ENCODE measurements at regions not wholly inside any gene's neighbourhood (a gene's known extent, or its start where the extent isn't known, plus 50 kb on each side); places are given as distances from the start of the nearest gene placed in this dataset.

DNA sequence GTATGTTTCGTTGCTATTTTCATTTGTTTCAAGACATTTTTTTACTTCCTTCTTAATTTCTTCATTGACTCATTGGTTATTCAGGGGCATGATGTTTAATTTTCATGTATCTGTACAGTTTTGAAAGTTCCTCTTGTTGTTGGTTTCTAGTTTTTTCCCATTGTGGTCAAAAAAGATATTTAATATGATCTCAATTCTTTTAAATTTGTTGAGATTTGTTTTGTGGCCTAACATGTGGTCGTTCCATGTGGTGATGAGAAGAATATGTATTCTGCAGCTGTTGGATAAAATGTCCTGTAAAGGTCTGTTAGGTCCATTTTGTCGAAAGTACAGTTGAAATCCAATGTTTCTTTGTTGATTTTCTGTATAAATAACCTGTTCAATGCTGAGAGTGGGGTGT, 110.3 kb upstream of the MAP4K4 start:
- Histone ChIP-seq H3K27ac (ENCODE audit: low read length) (no peak overlapping the region), H3K4me1 (ENCODE audit: control insufficient read depth, insufficient read depth, low read length) (no peaks in the 10 kb centered on the region), H3K36me3 (ENCODE audit: control insufficient read depth, insufficient read depth, low read length) (no peaks in the 10 kb centered on the region), H3K4me3 (ENCODE audit: low read depth in 2 of 2, low read length in 2 of 2) (no peak overlapping the region), H3K9me3 (ENCODE audit: control insufficient read depth, insufficient read depth, low read depth, low read length) (no peaks in the 10 kb centered on the region), H3K27me3 (ENCODE audit: control insufficient read depth, insufficient read depth, low read length) (0 out of 2 replicates have a peak, but pooled peaks cover 3% of the 10 kb centered on the region)
- intact Hi-C loops (cut with micrococcal nuclease; ENCODE audit: unreplicated experiment) = no loop called here
- TF ChIP-seq SIN3A (IDR thresholded peaks at IDR 0.05; ENCODE audit: borderline replicate concordance, insufficient read depth, low read depth, low read length) (no peak), POLR2AphosphoS5 (IDR thresholded peaks at IDR 0.05; ENCODE audit: low read depth, low read length) (no peak), TCF7L2 (IDR thresholded peaks at IDR 0.05; ENCODE audit: low read depth, low read length) (no peak)
- TF ChIP-seq, protein P1, sequence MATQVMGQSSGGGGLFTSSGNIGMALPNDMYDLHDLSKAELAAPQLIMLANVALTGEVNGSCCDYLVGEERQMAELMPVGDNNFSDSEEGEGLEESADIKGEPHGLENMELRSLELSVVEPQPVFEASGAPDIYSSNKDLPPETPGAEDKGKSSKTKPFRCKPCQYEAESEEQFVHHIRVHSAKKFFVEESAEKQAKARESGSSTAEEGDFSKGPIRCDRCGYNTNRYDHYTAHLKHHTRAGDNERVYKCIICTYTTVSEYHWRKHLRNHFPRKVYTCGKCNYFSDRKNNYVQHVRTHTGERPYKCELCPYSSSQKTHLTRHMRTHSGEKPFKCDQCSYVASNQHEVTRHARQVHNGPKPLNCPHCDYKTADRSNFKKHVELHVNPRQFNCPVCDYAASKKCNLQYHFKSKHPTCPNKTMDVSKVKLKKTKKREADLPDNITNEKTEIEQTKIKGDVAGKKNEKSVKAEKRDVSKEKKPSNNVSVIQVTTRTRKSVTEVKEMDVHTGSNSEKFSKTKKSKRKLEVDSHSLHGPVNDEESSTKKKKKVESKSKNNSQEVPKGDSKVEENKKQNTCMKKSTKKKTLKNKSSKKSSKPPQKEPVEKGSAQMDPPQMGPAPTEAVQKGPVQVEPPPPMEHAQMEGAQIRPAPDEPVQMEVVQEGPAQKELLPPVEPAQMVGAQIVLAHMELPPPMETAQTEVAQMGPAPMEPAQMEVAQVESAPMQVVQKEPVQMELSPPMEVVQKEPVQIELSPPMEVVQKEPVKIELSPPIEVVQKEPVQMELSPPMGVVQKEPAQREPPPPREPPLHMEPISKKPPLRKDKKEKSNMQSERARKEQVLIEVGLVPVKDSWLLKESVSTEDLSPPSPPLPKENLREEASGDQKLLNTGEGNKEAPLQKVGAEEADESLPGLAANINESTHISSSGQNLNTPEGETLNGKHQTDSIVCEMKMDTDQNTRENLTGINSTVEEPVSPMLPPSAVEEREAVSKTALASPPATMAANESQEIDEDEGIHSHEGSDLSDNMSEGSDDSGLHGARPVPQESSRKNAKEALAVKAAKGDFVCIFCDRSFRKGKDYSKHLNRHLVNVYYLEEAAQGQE (IDR thresholded peaks at IDR 0.05; ENCODE audit: insufficient read depth in 1 of 2, low read depth in 2 of 2, low read length in 1 of 2) = no peak
- TF ChIP-seq, protein P2, sequence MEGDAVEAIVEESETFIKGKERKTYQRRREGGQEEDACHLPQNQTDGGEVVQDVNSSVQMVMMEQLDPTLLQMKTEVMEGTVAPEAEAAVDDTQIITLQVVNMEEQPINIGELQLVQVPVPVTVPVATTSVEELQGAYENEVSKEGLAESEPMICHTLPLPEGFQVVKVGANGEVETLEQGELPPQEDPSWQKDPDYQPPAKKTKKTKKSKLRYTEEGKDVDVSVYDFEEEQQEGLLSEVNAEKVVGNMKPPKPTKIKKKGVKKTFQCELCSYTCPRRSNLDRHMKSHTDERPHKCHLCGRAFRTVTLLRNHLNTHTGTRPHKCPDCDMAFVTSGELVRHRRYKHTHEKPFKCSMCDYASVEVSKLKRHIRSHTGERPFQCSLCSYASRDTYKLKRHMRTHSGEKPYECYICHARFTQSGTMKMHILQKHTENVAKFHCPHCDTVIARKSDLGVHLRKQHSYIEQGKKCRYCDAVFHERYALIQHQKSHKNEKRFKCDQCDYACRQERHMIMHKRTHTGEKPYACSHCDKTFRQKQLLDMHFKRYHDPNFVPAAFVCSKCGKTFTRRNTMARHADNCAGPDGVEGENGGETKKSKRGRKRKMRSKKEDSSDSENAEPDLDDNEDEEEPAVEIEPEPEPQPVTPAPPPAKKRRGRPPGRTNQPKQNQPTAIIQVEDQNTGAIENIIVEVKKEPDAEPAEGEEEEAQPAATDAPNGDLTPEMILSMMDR (IDR thresholded peaks at IDR 0.05) = no peak
- DNase-seq (ENCODE audit: low read depth, low spot score) = no peak
- ChIA-PET CTCF (no interaction called here), POLR2A (interaction anchor here (0.6 kb wide), 1 partner anchor 59 kb away, joined by 6 read pairs; no protein-coding TSS in a partner anchor)
- no TSS peak for BruUV-seq (replicated peaks)
- no peak for ATAC-seq
- in situ Hi-C loops (cut with HindIII; ENCODE audit: low pct_unique_long_range_greater_than_20kb, low sequenced_read_pairs) = no loop called here

DNA sequence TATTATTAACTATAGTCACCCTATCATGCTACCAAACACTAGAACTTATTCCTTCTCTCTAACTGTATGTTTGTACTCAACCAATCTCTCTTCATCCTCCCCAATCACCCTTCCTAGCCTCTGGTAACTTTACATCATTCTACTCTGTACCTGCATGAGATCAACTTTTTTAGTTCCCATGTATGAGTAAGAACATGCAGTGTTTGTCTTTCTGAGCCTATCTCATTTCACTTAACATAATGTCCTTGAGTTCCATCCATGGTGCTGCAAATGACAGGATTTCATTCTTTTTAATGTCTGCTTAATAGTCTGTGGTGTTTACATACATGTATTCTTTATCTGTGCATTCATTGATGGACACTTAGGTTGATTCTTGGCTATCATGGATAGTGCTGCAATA, 108.9 kb upstream of the RFX8 start:
- ChIA-PET CTCF (no interaction called here), POLR2A (no interaction called here)
- no peaks in the 10 kb centered on the region for H3K9me3 ChIP-seq (ENCODE audit: control insufficient read depth, insufficient read depth, low read depth, low read length)
- intact Hi-C loops (cut with micrococcal nuclease; ENCODE audit: unreplicated experiment) (no loop called here), in situ Hi-C loops (cut with HindIII; ENCODE audit: low pct_unique_long_range_greater_than_20kb, low sequenced_read_pairs) (no loop called here)
- no peaks in the 10 kb centered on the region for H3K36me3 ChIP-seq (ENCODE audit: control insufficient read depth, insufficient read depth, low read length)
- H3K4me1 ChIP-seq (ENCODE audit: control insufficient read depth, insufficient read depth, low read length) = no peaks in the 10 kb centered on the region
- TF ChIP-seq, protein P2 (IDR thresholded peaks at IDR 0.05) = no peak
- TF ChIP-seq, protein P1 (IDR thresholded peaks at IDR 0.05; ENCODE audit: insufficient read depth in 1 of 2, low read depth in 2 of 2, low read length in 1 of 2) = no peak
- TF ChIP-seq POLR2AphosphoS5 (IDR thresholded peaks at IDR 0.05; ENCODE audit: low read depth, low read length) = no peak
- no peak for TF ChIP-seq TCF7L2 (IDR thresholded peaks at IDR 0.05; ENCODE audit: low read depth, low read length)
- no peak for TF ChIP-seq SIN3A (IDR thresholded peaks at IDR 0.05; ENCODE audit: borderline replicate concordance, insufficient read depth, low read depth, low read length)
- no peak for ATAC-seq
- H3K27ac ChIP-seq (ENCODE audit: low read length) = no peak overlapping the region
- 0 out of 2 replicates have a peak, but pooled peaks cover 3% of the 10 kb centered on the region for H3K27me3 ChIP-seq (ENCODE audit: control insufficient read depth, insufficient read depth, low read length)
- H3K4me3 ChIP-seq (ENCODE audit: low read depth in 2 of 2, low read length in 2 of 2) = no peak overlapping the region
- BruUV-seq (replicated peaks) = no TSS peak
- DNase-seq (ENCODE audit: low read depth, low spot score) = no peak
